ENCODE measurements at regions not wholly inside any gene's neighbourhood (a gene's known extent, or its start where the extent isn't known, plus 50 kb on each side); places are given as distances from the start of the nearest gene placed in this dataset.

DNA sequence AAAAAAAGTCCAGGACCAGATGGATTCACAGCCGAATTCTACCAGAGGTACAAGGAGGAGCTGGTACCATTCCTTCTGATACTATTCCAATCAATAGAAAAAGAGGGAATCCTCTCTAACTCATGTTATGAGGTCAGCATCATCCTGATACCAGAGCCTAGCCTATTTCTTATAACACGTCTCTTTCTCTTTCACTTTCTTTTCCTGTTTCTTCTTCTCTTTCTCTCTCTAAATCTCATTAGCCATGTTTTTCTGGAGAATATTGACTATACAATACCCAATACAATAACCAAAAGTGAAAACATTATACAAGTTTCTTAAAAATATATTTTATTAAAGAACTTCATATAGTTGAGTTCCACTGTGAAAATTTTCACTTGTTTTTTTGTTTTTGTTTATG lies 1154.9 kb upstream of the PCDH7 start:
- POLR2A ChIA-PET, result no interaction called here

DNA sequence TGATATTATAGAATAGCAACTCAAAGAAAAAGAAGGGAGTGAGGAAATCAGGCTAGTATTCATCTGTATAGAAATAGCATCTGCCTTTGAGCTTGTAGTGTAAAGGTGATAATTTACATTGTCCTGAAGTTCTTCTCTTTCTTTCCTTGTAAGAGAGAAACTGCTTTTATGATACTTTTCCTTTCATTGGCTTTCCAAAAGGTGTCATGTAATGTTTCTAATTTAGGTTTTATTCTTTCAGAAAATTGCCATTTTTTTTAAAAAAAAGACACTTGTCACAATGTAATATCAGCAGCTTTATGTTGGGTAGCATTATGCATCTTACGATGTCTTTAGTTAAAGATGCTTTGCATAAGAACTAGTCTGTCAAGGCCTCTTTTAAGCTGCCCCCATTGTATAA lies 1153.8 kb upstream of the PCDH7 start:
- no peaks in the 10 kb centered on the region for H3K9me3 ChIP-seq (ENCODE audit: control insufficient read depth, insufficient read depth, low read depth, low read length)
- POLR2A ChIA-PET, result no interaction called here
- no peak overlapping the region for H3K4me3 ChIP-seq (ENCODE audit: low read depth, low read length)
- CTCF ChIA-PET, result no interaction called here
- no peak overlapping the region for H3K27ac ChIP-seq (ENCODE audit: extremely low read depth, low read depth, low read length)
- H3K36me3 ChIP-seq (ENCODE audit: control insufficient read depth in 2 of 2, insufficient read depth in 1 of 2, low read length in 2 of 2), result no peaks in the 10 kb centered on the region
- no peaks in the 10 kb centered on the region for H3K4me1 ChIP-seq (ENCODE audit: control insufficient read depth, insufficient read depth, low read length)
- TF ChIP-seq, protein P1, sequence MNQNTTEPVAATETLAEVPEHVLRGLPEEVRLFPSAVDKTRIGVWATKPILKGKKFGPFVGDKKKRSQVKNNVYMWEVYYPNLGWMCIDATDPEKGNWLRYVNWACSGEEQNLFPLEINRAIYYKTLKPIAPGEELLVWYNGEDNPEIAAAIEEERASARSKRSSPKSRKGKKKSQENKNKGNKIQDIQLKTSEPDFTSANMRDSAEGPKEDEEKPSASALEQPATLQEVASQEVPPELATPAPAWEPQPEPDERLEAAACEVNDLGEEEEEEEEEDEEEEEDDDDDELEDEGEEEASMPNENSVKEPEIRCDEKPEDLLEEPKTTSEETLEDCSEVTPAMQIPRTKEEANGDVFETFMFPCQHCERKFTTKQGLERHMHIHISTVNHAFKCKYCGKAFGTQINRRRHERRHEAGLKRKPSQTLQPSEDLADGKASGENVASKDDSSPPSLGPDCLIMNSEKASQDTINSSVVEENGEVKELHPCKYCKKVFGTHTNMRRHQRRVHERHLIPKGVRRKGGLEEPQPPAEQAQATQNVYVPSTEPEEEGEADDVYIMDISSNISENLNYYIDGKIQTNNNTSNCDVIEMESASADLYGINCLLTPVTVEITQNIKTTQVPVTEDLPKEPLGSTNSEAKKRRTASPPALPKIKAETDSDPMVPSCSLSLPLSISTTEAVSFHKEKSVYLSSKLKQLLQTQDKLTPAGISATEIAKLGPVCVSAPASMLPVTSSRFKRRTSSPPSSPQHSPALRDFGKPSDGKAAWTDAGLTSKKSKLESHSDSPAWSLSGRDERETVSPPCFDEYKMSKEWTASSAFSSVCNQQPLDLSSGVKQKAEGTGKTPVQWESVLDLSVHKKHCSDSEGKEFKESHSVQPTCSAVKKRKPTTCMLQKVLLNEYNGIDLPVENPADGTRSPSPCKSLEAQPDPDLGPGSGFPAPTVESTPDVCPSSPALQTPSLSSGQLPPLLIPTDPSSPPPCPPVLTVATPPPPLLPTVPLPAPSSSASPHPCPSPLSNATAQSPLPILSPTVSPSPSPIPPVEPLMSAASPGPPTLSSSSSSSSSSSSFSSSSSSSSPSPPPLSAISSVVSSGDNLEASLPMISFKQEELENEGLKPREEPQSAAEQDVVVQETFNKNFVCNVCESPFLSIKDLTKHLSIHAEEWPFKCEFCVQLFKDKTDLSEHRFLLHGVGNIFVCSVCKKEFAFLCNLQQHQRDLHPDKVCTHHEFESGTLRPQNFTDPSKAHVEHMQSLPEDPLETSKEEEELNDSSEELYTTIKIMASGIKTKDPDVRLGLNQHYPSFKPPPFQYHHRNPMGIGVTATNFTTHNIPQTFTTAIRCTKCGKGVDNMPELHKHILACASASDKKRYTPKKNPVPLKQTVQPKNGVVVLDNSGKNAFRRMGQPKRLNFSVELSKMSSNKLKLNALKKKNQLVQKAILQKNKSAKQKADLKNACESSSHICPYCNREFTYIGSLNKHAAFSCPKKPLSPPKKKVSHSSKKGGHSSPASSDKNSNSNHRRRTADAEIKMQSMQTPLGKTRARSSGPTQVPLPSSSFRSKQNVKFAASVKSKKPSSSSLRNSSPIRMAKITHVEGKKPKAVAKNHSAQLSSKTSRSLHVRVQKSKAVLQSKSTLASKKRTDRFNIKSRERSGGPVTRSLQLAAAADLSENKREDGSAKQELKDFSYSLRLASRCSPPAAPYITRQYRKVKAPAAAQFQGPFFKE (tag by site-specific recombination; IDR thresholded peaks at IDR 0.05; ENCODE audit: borderline replicate concordance), result no peak
- TF ChIP-seq ZNF366 (tag by site-specific recombination; conservative IDR thresholded peaks at IDR 0.05) (no peak), ZBTB20 (tag by site-specific recombination; IDR thresholded peaks at IDR 0.05) (no peak)

More for the DNA sequence above, 1154.9 kb upstream of the PCDH7 start:
- Histone ChIP-seq H3K27ac (ENCODE audit: extremely low read depth, low read depth, low read length) (no peak overlapping the region), H3K9me3 (ENCODE audit: control insufficient read depth, insufficient read depth, low read depth, low read length) (no peaks in the 10 kb centered on the region), H3K36me3 (ENCODE audit: control insufficient read depth in 2 of 2, insufficient read depth in 1 of 2, low read length in 2 of 2) (no peaks in the 10 kb centered on the region), H3K4me1 (ENCODE audit: control insufficient read depth, insufficient read depth, low read length) (no peaks in the 10 kb centered on the region), H3K4me3 (ENCODE audit: low read depth, low read length) (no peak overlapping the region)
- CTCF ChIA-PET, result no interaction called here
- TF ChIP-seq, protein P2, sequence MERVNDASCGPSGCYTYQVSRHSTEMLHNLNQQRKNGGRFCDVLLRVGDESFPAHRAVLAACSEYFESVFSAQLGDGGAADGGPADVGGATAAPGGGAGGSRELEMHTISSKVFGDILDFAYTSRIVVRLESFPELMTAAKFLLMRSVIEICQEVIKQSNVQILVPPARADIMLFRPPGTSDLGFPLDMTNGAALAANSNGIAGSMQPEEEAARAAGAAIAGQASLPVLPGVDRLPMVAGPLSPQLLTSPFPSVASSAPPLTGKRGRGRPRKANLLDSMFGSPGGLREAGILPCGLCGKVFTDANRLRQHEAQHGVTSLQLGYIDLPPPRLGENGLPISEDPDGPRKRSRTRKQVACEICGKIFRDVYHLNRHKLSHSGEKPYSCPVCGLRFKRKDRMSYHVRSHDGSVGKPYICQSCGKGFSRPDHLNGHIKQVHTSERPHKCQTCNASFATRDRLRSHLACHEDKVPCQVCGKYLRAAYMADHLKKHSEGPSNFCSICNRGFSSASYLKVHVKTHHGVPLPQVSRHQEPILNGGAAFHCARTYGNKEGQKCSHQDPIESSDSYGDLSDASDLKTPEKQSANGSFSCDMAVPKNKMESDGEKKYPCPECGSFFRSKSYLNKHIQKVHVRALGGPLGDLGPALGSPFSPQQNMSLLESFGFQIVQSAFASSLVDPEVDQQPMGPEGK (tag by site-specific recombination; IDR thresholded peaks at IDR 0.05), result no peak
- TF ChIP-seq ZNF341 (tag by site-specific recombination; IDR thresholded peaks at IDR 0.05; ENCODE audit: low read depth), result no peak
- no peak for TF ChIP-seq ZNF266 (tag by site-specific recombination; IDR thresholded peaks at IDR 0.05; ENCODE audit: low read depth)

DNA sequence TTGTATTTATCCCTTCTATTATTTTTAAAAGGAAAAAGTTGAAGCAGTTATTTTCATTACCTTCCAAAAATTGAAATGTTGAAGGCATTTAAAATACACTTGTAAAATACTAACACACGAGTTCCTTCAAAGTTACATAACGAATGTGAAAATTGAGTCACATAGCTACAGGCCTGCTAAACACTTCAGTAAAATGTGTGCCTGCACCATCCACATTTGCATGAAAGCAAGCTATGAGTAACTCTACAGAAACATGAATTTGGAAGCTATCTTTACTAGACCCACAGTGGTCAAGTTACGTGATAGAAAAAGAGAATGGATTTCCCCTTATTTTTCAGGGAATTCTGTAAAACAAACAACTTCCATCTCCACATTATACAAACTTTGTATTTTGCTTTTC lies 1148.8 kb upstream of the PCDH7 start:
- ChIA-PET POLR2A (no interaction called here), CTCF (no interaction called here)
- H3K4me3 ChIP-seq (ENCODE audit: low read depth, low read length), result no peak overlapping the region
- no peaks in the 10 kb centered on the region for H3K36me3 ChIP-seq (ENCODE audit: control insufficient read depth in 2 of 2, insufficient read depth in 1 of 2, low read length in 2 of 2)
- H3K27ac ChIP-seq (ENCODE audit: extremely low read depth, low read depth, low read length), result no peak overlapping the region
- no peaks in the 10 kb centered on the region for H3K9me3 ChIP-seq (ENCODE audit: control insufficient read depth, insufficient read depth, low read depth, low read length)
- H3K4me1 ChIP-seq (ENCODE audit: control insufficient read depth, insufficient read depth, low read length), result no peaks in the 10 kb centered on the region
- TF ChIP-seq, protein P3, sequence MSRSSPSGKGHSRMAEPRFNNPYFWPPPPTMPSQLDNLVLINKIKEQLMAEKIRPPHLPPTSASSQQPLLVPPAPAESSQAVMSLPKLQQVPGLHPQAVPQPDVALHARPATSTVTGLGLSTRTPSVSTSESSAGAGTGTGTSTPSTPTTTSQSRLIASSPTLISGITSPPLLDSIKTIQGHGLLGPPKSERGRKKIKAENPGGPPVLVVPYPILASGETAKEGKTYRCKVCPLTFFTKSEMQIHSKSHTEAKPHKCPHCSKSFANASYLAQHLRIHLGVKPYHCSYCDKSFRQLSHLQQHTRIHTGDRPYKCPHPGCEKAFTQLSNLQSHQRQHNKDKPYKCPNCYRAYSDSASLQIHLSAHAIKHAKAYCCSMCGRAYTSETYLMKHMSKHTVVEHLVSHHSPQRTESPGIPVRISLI (tag by site-specific recombination; IDR thresholded peaks at IDR 0.05), result no peak
- TF ChIP-seq ZNF391 (tag by site-specific recombination; IDR thresholded peaks at IDR 0.05; ENCODE audit: borderline replicate concordance, low read depth), result no peak

DNA sequence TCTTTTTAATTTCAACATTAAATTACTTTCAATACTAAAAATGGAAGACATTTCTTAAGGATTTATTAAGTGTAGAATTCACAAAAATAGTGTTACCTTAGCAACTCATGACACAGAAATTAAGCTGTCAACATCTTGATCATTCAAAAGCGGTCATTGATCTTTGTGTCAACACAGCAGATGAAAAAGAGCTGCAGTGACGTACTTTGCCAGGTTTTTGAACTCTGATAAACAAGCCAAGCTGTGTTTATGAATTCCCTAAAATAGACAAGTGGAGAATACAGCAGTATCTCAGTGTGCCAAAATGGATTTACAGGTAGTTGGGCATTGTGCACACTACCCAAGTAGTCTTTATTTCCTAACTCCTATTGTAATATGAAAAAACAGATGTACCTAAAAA lies 1141.8 kb upstream of the PCDH7 start:
- H3K9me3 ChIP-seq (ENCODE audit: control insufficient read depth, insufficient read depth, low read depth, low read length), result no peaks in the 10 kb centered on the region
- CTCF ChIA-PET, result no interaction called here
- H3K36me3 ChIP-seq (ENCODE audit: control insufficient read depth in 2 of 2, insufficient read depth in 1 of 2, low read length in 2 of 2), result no peaks in the 10 kb centered on the region
- POLR2A ChIA-PET, result no interaction called here
- no peak overlapping the region for H3K4me3 ChIP-seq (ENCODE audit: low read depth, low read length)
- H3K27ac ChIP-seq (ENCODE audit: extremely low read depth, low read depth, low read length), result no peak overlapping the region
- H3K4me1 ChIP-seq (ENCODE audit: control insufficient read depth, insufficient read depth, low read length), result no peaks in the 10 kb centered on the region
- TF ChIP-seq ZNF175 (tag by site-specific recombination; IDR thresholded peaks at IDR 0.05) (no peak), REPIN1 (tag by site-specific recombination; IDR thresholded peaks at IDR 0.05; ENCODE audit: low read depth) (no peak), ZBTB17 (tag by site-specific recombination; IDR thresholded peaks at IDR 0.05) (no peak), ZNF10 (tag by site-specific recombination; IDR thresholded peaks at IDR 0.05) (no peak), ZNF843 (tag by site-specific recombination; IDR thresholded peaks at IDR 0.05) (no peak), ZNF626 (tag by site-specific recombination; IDR thresholded peaks at IDR 0.05) (no peak), BCL11B (tag by site-specific recombination; IDR thresholded peaks at IDR 0.05; ENCODE audit: low read depth) (no peak), GLI4 (tag by site-specific recombination; IDR thresholded peaks at IDR 0.05) (no peak), ZNF223 (tag by site-specific recombination; IDR thresholded peaks at IDR 0.05) (no peak), ZNF426 (tag by site-specific recombination; IDR thresholded peaks at IDR 0.05) (no peak), ZNF549 (tag by site-specific recombination; IDR thresholded peaks at IDR 0.05) (no peak), ZNF560 (tag by site-specific recombination; IDR thresholded peaks at IDR 0.05; ENCODE audit: borderline replicate concordance) (no peak), ZSCAN16 (tag by site-specific recombination; IDR thresholded peaks at IDR 0.05) (no peak)
